NCI-H748 treated with DMSO at 0.1 percent for 48 hours (cell line): ENCODE measurements at regions not wholly inside any gene's neighbourhood (a gene's known extent, or its start where the extent isn't known, plus 50 kb on each side); places are given as distances from the start of the nearest gene placed in this dataset.

Source experiments
- DNase-seq: peaks from one replicate; lab custom pipeline; 2025; lab: John Stamatoyannopoulos, UW

DNA sequence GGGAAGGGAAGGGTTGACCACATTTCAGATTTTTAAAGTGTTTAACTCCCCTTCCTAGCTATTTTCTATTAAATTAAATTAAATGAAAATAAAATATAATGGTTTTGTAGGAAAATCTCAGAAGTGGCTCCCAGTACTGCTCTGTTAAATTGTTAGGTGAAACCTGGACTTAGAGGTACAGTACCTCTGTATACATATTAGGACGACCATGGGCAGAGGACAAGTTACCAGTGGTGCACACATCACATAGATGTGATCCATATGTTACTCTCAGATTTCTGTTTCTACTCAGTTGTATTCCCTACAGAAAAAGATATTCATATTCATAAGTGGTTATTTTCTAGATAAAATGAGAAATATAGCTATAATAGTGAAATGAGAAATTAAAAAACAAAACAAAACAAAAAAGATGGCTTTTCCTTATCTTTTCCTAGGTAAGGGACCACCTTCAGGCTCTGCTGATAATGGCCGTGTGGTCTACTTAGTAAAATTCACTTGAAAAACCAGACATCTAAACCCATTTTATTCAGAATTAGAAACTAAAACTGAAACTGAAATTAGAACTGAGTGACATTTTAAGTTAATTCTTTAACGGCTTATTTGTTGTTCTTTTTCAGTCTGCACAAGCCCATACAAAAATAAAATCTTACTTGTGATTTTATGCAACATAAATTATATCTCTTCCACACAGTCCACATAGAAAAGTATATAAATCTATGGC lies 832.5 kb upstream of the CHAC2 start:
- no peak for DNase-seq

DNA sequence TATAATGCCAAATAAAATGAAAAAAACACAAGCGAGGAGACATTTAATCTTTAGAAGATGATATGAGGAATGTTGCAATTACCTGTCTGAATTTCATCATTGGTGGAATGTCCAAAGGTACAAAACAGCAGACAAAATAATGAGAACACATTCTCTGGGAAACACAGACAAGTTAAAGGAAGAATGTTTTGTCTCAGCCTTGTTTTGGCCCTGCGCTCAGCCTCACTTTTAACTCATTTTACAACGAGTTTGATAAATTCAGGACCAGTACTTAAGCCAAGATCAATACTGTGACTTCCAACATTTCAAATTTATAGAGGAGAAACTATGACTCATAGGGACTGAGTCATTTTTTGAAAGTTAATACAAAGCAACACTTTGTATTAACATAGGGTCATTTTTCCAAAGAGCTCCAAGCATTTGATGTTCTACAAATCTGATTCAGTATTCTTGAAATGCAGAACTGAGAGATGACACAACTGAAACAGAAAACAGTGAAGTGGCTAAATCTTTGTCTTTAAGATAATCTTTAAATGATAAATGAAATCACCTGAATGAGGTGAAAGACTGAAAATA lies 833.2 kb upstream of the CHAC2 start:
- no peak for DNase-seq

DNA sequence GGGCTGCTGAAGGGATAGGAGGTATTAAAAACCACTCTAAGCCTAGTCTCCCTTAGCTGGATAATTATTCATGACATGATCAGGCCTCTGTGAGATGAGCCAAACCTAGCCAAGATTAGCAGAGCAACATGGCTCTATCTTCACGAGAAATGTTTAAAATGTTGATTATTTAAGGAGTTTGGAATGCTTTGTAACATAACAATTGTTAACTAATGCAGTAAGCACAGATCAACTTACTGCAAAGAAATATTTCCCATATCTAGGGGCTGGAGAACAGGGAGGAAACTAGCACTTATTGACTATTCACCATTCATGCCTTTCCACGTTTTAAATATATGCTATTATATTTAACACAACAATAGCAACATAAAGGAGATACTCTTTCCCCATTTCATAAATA lies 833.7 kb upstream of the CHAC2 start:
- DNase-seq: no peak

DNA sequence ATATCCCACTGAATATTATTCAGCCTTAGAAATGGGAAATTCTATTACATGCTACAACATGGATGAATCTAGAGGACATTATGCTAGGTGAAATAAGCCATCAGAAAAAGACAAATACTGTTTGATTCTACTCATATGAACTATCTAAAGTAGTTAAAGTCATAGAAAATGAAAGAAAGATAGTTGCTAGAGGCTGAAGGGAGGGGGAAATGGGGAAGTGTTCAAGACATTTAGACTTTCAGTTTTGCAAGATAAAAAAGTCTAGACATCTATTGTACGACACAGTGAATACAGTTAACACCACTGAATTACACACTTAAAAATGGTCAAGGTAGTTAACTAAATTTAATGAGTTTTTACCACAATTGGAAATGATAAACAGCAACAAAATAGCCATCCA lies 835.9 kb upstream of the CHAC2 start:
- DNase-seq: no peak

DNA sequence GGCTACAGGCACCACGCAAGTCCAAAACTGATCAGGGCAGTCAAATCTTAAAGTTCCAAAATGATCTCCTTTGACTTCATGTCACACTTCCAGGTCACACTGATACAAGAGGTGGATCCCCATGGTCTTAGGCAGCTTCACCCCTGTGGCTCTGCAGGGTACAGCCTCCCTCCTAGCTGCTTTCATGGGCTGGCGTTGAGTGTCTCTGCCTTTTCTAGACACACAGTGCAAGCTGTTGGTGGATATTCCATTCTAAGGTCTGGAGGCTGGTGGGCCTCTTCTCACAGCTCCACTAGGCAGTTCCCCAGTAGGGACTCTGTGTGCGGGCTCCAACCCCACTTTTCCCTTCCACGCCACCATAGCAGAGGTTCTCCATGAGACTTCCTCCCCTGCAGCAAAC lies 838.2 kb upstream of the CHAC2 start:
- DNase-seq: no peak

DNA sequence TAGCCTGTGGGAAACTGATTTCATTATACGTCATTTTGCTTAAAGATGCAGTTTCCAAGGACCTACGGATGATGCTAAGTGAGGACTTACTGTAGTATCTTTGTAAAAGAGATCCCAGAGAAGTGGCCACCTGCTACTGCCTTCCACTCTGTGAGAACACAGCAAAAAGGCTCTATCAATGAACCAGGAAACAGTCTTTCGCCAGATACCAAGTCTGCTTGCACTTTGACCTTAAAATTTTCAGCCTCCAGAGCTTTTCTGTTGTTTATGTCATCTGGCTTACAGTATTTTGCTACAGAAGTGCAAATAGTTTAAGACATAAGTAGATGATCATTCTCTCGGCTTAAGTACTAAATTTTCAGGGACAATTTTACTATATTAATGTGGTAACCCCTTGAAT lies 847.9 kb upstream of the CHAC2 start:
- DNase-seq: no peak

DNA sequence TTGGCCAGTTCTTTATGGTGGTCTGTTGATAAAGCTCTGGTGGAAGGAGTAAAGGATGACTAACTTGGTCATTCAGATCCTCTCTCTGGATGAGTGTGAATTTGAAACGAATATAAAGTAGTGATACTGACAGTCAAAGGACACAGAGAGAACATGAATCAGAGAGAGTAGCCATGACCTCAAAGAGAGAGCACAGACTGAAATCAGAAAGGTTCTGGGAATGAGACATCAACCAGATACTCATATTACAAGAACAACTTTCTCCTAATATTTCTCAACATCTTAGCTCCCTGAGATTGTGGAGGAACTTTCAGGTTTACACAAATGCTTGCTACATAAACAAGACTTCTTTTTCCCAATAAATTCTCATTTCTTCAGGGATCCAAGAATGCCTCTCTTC lies 849.1 kb upstream of the CHAC2 start:
- DNase-seq: no peak

DNA sequence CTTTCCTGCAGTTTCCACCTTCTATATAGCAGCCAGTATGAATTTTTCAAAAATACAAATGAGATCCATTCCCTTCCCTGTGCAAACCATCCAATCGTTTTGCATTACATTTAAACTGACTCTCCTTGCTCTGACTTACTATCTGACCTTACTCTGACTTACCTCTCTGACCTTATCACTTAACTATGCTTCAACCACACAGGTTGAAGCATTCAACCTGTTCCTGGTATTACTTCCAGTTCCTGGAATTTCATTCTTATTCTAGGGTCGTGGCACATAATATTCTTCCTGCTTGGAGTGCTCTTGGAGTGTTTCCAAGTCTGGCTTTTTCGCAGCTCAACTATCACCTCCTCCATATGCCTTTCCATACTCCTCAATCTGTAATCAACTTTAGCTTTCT lies 850.6 kb upstream of the CHAC2 start:
- no peak for DNase-seq

DNA sequence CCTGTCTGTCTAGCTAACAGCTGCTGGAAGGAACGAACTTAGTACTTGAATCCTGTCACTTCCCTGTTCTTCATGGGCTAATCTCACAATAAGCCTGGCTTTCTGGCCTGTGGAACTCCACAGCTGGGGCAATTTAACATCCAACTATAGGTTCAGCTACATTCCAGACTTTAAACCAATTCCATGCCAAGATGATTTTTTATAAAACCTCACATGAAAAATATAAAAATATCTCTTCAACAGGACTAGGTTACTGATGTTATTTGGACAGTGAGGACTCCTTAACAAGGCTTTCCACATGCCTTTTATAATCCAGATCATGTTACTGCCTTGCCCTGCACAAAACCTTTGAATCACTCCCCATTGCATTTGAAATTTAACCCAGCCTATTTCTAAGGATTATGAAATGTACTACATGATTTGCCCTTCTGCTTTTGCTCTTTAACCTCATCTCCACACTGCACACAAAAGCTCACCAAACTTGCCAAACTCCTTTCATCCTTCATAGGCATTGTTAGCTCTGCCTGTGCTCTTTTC lies 863.2 kb upstream of the CHAC2 start:
- DNase-seq: no peak

DNA sequence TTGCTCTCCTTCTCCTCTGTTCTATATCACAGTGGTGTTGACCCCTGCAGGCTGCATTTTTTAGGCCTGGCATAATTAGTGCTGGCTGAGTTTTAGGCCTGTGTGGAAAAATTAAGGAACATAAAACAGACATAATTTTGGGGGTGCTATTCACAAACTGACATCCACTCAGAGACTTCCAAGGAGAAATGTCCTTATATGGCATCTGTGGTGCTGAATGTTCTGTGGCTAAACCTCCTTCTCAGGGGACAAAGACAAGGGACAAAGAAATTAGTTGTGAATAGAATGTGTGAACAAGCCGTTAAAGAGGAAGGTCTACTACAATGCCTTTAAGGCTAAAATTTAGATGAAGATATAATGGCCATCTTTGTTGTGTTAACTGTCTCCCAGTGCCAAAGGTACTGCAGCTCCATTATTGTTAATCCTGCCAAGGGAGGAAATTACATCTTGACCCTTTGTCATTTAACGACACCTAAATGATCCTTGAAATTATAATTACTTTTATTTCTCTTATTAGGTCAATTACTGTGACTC lies 870.0 kb upstream of the CHAC2 start:
- no peak for DNase-seq

DNA sequence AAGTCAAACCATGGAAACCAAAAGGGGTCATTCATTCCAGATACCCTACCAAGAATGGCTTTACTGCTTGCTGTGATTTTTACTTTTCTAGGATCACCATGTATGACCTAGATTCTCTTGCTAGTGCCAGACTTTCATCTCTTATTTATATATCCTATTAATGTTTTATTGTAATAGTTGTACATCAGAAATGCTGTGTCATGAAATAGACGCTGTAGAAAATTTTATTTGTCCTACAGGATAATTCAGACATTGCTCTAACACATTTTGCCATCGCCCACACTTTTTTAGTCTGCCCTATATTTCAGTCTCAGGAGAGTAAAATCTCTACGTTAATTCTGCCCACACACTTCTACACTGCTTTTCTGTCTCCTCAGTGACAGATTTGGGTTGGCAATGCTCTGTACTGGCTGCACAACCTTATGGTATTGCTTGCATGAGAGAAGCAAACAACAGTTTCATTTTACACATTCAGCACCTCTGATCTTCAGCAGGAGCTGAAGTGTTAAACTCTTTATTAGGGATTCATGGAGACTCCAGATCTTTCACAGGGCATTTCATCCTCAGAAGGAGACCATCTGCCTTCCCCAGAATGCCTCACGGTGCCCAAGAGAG lies 871.8 kb upstream of the CHAC2 start:
- DNase-seq: no peak

DNA sequence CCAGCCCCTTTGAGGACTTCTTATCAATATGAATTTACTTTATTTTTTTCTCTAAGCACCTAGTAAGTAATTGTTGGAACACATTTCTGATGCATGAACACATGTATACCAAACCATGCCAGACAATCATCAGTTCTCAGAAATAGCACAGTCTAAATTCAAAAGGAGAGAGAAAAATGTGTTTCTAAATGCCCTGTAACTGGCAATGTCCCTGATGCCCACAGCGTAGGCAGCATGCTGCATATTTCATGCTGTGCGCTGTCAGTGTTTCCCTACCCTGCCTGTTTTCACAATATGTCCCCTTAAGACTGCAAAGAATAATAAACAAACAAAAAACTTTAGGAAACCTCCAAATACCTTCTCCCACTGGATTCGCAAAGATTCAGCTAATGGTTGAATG lies 881.0 kb upstream of the CHAC2 start:
- no peak for DNase-seq

DNA sequence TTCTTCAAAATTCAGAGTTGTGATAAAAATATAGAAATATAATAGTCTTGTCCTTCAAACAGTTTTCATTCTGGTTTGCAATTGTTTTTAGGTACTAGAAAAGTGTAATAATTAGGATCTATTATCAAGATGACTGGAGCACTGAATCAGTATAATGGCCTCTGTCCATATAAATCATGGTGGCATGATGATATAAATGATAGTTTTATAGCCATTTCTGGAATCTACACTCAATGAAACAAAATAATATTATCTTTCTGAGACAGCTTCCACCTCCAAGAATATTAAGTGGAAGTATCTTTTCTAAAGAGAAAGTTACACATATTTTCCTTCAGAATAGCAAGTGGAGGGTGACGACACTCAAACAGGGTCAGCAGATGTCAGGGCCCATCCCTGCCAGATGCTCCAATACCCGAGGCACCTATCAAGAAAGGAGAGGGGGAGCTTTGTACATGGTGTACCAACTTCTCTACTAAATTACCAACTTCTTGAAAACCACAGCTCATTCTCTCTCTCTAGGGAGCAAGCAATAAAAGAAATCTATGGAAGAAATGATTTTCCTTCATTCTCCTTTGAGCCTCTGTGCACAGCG lies 882.7 kb upstream of the CHAC2 start:
- no peak for DNase-seq

DNA sequence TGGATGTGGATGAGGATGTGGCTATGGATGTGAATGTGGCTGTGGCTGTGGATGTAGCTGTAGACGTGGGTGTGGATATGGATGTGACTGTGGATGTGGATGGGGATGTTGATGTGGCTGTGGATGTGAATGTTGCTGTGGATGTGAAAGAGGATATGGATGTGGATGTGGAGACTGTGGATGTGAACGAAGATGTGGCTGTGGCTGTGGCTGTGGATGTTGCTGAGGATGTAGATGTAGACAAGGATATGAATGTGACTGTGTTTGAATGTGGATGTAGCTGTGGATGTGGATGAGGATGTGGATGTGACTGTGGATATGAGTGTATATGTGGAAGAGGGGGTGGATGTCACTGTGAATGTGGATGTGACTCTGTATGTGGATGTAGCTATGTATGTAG lies 884.6 kb upstream of the CHAC2 start:
- no peak for DNase-seq

DNA sequence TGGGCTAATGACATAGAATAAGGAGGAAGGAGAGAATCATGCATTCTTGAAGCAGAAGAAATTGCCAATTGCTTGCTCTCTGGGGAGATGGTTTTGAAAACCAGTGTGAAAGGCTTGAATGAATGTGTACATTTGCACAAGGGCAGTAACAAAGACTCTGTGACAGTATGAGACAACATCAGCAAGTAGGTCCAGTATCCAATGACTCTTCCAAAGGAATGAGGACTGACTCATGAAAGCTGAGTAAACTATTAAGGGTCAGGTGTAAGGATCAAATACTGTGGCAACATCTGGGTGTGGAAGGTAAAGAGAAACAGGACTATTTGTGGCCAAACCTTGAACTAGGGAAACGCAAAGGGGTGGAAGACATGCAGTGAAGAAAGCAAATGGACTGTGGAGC lies 886.0 kb upstream of the CHAC2 start:
- DNase-seq: no peak

DNA sequence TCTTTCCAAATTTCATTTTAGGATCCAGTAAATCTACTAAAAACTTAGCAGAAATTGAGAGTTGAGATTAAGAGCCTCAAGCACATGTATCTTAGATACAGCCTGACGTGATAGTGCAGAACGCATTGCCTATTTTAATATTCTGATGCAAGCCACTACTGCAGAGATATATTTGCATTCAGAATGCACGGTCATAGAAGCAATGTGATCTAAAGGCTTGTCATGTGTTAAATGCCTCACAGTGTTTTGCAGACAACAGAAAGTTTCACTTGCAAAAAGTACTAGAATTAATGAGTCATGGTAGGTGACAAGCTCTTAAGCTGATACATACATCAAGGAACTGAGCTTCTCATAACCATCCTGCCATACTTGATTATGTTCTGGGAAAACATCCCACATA lies 886.7 kb upstream of the CHAC2 start:
- DNase-seq: no peak

DNA sequence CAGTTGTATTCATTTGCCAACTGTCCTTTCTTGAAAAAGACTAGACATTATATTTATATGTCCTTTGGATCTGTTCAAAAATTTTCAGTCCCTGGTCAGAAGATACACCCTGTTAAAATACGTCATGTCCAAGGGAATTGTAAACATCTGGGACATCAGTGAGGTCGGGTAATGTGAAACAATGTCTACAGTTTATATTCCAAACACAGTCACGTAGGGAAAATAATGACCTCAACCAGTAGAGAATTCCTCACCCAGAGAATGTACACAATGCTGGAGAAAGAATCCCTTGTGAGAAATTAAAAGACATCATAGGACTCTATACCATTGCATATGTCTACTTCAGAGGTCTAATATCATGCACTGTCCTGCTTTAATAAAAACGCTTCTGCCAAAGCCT lies 888.0 kb upstream of the CHAC2 start:
- no peak for DNase-seq

DNA sequence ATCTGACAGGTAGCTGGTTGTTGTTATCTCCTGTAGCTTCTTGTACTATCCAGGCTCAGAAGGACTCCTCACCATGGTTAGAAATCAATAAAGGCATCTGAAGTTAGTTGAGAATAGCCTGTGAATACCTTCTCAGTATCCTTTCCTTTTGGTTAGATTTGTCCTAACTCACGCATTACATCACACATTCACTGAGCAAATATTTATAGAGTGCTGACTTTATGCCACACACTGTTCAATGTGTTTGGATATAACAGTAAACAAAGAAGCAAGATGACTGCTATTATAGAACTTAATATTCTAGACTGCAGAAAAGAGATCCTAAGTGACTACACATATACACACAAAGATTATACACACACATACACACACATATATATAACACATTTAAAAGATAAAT lies 889.9 kb upstream of the CHAC2 start:
- no peak for DNase-seq

DNA sequence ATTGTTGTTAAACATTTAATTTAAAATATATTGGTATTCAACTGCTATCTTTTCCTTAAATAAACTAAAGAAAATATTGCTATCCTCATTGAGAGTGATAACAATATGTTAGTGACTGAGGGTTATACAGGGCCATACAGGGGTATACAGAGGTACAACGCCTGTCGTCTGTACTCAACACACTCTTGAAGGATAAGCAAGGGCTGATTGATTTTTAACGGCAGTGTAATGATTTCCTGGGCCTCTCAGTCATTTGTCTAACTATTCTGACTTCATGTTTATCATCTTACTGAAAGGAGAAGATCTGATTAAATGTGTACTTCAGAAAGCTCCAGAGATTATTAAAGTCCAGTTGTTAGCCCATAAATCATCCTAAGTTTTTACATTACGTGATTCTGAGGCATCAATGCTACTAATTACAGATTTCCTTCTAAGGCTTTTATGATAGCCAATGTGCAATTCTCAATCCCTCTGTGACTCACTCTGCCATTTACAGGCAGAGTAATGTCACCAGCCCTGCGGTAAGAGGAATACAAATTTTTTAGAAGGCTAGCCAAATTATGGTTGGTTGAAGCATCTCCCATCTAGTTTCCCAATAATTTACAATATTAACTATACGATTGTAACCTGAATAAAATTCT lies 893.0 kb upstream of the CHAC2 start:
- DNase-seq: no peak

DNA sequence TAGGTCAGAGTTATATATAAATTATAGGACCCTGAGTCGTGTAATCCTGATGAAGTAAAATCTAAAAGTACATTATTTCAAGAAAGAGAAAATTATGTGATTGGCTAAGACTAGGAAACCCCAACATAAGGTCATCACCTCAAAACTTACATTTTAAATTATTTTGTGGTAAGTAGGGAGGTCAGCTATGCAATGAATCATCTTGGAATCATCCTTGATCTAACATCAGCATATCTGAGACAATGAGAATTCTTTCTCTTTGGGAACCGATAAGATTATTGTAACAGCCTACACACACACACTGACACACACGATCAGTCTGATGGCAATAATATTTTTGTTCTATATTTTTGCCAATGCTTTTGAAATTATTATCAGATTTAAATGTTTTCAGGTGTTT lies 904.8 kb upstream of the CHAC2 start:
- no peak for DNase-seq

DNA sequence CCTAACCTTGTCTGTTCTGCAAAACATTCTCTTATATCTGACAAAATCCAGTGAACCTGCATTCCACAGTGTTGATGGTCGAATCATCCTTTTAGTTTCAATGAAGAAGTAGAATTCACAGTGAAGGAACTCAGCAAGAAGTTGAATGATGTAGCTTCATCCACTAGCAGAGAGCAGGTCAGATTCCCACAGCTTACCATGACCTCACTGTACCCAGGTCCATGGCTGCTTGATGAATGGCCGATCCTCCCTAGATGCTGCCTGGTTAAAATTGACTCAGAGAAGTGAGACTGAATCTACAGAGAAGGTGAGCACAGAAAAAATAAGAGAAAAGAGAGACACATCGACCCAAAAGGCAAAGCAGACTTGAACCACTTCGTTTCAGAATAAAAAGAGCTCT lies 906.0 kb upstream of the CHAC2 start:
- no peak for DNase-seq

DNA sequence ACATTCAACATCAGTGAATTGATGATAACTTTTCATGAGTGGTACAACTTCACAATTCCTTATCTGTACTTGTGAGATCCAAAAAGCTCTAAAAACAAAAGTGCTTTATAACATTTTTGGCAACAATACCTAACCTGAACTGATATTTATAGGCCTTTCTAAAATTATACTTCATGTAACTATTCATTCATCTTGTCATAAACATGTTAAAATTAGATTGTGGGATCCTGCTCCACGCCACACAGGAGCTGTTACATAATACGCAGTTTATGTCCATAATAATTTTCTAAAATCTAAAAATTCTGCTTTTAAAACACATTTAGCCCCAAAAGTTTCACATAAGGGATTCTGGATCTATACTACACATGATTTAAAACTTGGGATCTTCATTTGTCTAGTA lies 908.5 kb upstream of the CHAC2 start:
- DNase-seq: no peak
